HCT116 (cell line): ENCODE measurements at regions not wholly inside any gene's neighbourhood (a gene's known extent, or its start where the extent isn't known, plus 50 kb on each side); places are given as distances from the start of the nearest gene placed in this dataset.

Source experiments
- ATAC-seq: fragments of 200-7000 bp; cut with Tn5 transposase; 2 replicates; pipeline ENCODE4 v1.9.1; 2020; ENCODE audit warnings: mild to moderate bottlenecking, moderate library complexity
- BruUV-seq: library from RNA; stranded (reverse); fragments of 400-500 nt; replicated peaks from 2 replicates; lab custom pipeline; 2021; lab: Mats Ljungman, UMichigan
- CTCF ChIA-PET: fragments of 300-600 bp; sonication (Branson Sonifier 250); formaldehyde crosslinking; loops from one replicate; lab custom pipeline; 2021; ENCODE audit warnings: antibody characterized with exemption; lab: Charles Lee
- POLR2A ChIA-PET: fragments of 300-600, 350-600 bp; sonication (Branson Sonifier 250); formaldehyde crosslinking; loops from one replicate; lab custom pipeline; 2021; ENCODE audit warnings: antibody characterized with exemption; lab: Charles Lee
- RAD21 ChIA-PET, 2 experiments: fragments of 300-600 bp; sonication (Branson Sonifier 250); formaldehyde crosslinking; loops; one replicate each; lab custom pipeline; 2023; ENCODE audit warnings: low total read pairs in 2 of 2; ENCODE audit not compliant: uncharacterized antibody in 2 of 2, unreplicated experiment in 2 of 2, low non-redundant PET in 1 of 2; lab: Charles Lee
- DNase-seq: peaks from one replicate; pipeline ENCODE4 v3.0.0-alpha.2; 2010; ENCODE audit warnings: low read depth, low spot score
- H2AFZ ChIP-seq: fragments of 200-600 bp; shearing (Covaris generic), sonication (generic); 2 replicates; pipeline ENCODE4 v1.6.1; 2017; ENCODE audit warnings: low read depth, mixed run types, mixed read lengths, antibody characterized with exemption, low read length; ENCODE audit not compliant: poor library complexity, severe bottlenecking
- H3K27ac ChIP-seq: 2 replicates; pipeline ENCODE4 v1.5.1; 2012; ENCODE audit warnings: low read depth, low read length
- H3K27me3 ChIP-seq: fragments of 200-600 bp; sonication (generic); 2 replicates; pipeline ENCODE4 v1.6.1; 2016; ENCODE audit warnings: mixed run types, low read length, mixed read lengths; ENCODE audit not compliant: insufficient read depth
- H3K36me3 ChIP-seq, 2 experiments: fragments of 200-500 bp in 1 of 2; fragments of 200-600 bp in 1 of 2; sonication (Bioruptor generic) in 1 of 2; sonication (generic) in 1 of 2; 2 replicates each; pipeline versions ENCODE4 v1.5.1 to v1.6.1; 2014 to 2016; ENCODE audit warnings: low read length in 2 of 2, inconsistent platforms in 1 of 2, mixed read lengths in 1 of 2, mixed run types in 1 of 2; ENCODE audit not compliant: insufficient read depth in 2 of 2, control insufficient read depth in 1 of 2
- H3K4me1 ChIP-seq, 2 experiments: fragments of 200-600 bp in 1 of 2; sonication (generic) in 1 of 2; 2 replicates each; pipeline versions ENCODE4 v1.5.1 to v1.6.1; 2012 to 2017; ENCODE audit warnings: low read length in 2 of 2, inconsistent platforms in 1 of 2, mild to moderate bottlenecking in 1 of 2, mixed read lengths in 1 of 2, mixed run types in 1 of 2, moderate library complexity in 1 of 2; ENCODE audit not compliant: insufficient read depth in 2 of 2, control insufficient read depth in 1 of 2
- H3K4me2 ChIP-seq: fragments of 200-600 bp; sonication (generic); 2 replicates; pipeline ENCODE4 v1.6.1; 2017; ENCODE audit warnings: mixed run types, low read length, mixed read lengths
- H3K4me3 ChIP-seq, 2 experiments: fragments of 200-600 bp in 1 of 2; sonication (generic) in 1 of 2; replicated peaks in 1 of 2; 2 replicates each; pipeline ENCODE4 v1.5.1; 2011 to 2016; ENCODE audit warnings: low read length in 2 of 2, control low read depth in 1 of 2, low read depth in 1 of 2, mild to moderate bottlenecking in 1 of 2, mixed read lengths in 1 of 2, mixed run types in 1 of 2
- H3K79me2 ChIP-seq: fragments of 200-600 bp; sonication (generic); 2 replicates; pipeline ENCODE4 v1.6.1; 2017; ENCODE audit warnings: mild to moderate bottlenecking, mixed run types, low read length, moderate library complexity, mixed read lengths; ENCODE audit not compliant: insufficient read depth
- H3K9ac ChIP-seq: fragments of 200-600 bp; sonication (generic); 2 replicates; pipeline ENCODE4 v1.6.1; 2016; ENCODE audit warnings: low read length, mixed read lengths
- H3K9me2 ChIP-seq: fragments of 200-600 bp; sonication (generic), shearing (Covaris generic); 2 replicates; pipeline ENCODE4 v1.6.1; 2017; ENCODE audit warnings: mixed run types, mild to moderate bottlenecking, moderate library complexity; ENCODE audit not compliant: insufficient read depth
- H3K9me3 ChIP-seq, 2 experiments: fragments of 200-500 bp in 1 of 2; fragments of 200-600 bp in 1 of 2; sonication (Bioruptor generic) in 1 of 2; sonication (generic) in 1 of 2; 2 replicates each; pipeline ENCODE4 v1.6.1; 2014 to 2017; ENCODE audit warnings: low read length in 2 of 2, mixed read lengths in 2 of 2, inconsistent platforms in 1 of 2, low read depth in 1 of 2, mild to moderate bottlenecking in 1 of 2, mixed run types in 1 of 2, moderate library complexity in 1 of 2; ENCODE audit not compliant: control insufficient read depth in 1 of 2, insufficient read depth in 1 of 2
- H4K20me1 ChIP-seq: fragments of 200-600 bp; sonication (generic), shearing (Covaris generic); 2 replicates; pipeline ENCODE4 v1.6.1; 2017; ENCODE audit warnings: mixed run types, mild to moderate bottlenecking, moderate library complexity; ENCODE audit not compliant: insufficient read depth
- EGR1 ChIP-seq: IDR thresholded peaks from 2 replicates; pipeline ENCODE4 v1.6.1; 2012; ENCODE audit warnings: low read depth
- ELF1 ChIP-seq: IDR thresholded peaks from 2 replicates; pipeline ENCODE4 v1.6.1; 2012; ENCODE audit warnings: low read depth, borderline replicate concordance
- JUND ChIP-seq: IDR thresholded peaks from 2 replicates; pipeline ENCODE4 v1.6.1; 2012
- SRF ChIP-seq: IDR thresholded peaks from 2 replicates; pipeline ENCODE4 v1.6.1; 2012; ENCODE audit warnings: low read depth
- ZFX ChIP-seq: fragments of 450-650 bp; IDR thresholded peaks from 2 replicates; pipeline ENCODE4 v1.6.1; 2017
- intact Hi-C: fragments of 100-400 bp; cut with micrococcal nuclease; formaldehyde crosslinking; loops from 2 replicates; pipeline ENCODE4 v1.10.0; 2022
- TF ChIP-seq, protein P1 (sequence below): IDR thresholded peaks from 2 replicates; pipeline ENCODE4 v1.6.1; 2012; ENCODE audit warnings: low read depth
- TF ChIP-seq, protein P2 (sequence below): IDR thresholded peaks from 2 replicates; pipeline ENCODE4 v1.6.1; 2012
- TF ChIP-seq, protein P3 (sequence below): IDR thresholded peaks from 2 replicates; pipeline ENCODE4 v1.6.1; 2012

DNA sequence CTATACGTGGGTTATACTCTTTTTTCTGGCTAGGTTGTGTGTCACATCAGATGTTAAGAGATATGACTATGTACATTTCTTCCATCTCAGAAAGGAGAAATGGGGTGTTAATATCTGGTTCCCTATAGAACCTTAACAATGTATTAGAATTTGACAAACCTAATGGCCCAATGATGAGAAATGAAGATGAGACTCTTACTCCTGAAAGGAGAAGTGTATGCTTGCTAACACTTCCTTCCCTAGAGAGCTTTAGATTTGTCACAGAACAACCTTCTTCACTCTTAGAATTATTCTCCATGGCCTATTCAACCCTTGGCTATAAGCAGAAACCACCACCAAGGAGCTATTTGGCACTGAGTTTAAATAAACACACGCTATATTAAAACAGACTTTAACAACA, 839.6 kb downstream of the GALC start:
- H2AFZ ChIP-seq: no peak overlapping the region
- H3K4me3 ChIP-seq: no peak overlapping the region
- H4K20me1 ChIP-seq: no peaks in the 10 kb centered on the region
- no peak for DNase-seq
- H3K79me2 ChIP-seq: no peaks in the 10 kb centered on the region
- H3K9ac ChIP-seq: no peak overlapping the region
- H3K36me3 ChIP-seq: no peaks in the 10 kb centered on the region
- POLR2A ChIA-PET: no interaction called here
- RAD21 ChIA-PET: no interaction called here
- no TSS peak for BruUV-seq
- CTCF ChIA-PET: no interaction called here
- TF ChIP-seq, protein P1, sequence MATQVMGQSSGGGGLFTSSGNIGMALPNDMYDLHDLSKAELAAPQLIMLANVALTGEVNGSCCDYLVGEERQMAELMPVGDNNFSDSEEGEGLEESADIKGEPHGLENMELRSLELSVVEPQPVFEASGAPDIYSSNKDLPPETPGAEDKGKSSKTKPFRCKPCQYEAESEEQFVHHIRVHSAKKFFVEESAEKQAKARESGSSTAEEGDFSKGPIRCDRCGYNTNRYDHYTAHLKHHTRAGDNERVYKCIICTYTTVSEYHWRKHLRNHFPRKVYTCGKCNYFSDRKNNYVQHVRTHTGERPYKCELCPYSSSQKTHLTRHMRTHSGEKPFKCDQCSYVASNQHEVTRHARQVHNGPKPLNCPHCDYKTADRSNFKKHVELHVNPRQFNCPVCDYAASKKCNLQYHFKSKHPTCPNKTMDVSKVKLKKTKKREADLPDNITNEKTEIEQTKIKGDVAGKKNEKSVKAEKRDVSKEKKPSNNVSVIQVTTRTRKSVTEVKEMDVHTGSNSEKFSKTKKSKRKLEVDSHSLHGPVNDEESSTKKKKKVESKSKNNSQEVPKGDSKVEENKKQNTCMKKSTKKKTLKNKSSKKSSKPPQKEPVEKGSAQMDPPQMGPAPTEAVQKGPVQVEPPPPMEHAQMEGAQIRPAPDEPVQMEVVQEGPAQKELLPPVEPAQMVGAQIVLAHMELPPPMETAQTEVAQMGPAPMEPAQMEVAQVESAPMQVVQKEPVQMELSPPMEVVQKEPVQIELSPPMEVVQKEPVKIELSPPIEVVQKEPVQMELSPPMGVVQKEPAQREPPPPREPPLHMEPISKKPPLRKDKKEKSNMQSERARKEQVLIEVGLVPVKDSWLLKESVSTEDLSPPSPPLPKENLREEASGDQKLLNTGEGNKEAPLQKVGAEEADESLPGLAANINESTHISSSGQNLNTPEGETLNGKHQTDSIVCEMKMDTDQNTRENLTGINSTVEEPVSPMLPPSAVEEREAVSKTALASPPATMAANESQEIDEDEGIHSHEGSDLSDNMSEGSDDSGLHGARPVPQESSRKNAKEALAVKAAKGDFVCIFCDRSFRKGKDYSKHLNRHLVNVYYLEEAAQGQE: no peak
- no peaks in the 10 kb centered on the region for H3K9me2 ChIP-seq
- H3K4me1 ChIP-seq: no peaks in the 10 kb centered on the region
- no peak for ATAC-seq
- H3K27me3 ChIP-seq: no peaks in the 10 kb centered on the region
- H3K27ac ChIP-seq: no peak overlapping the region
- H3K4me2 ChIP-seq: no peak overlapping the region
- peaks cover 0 to 18% of the 10 kb centered on the region in 2 experiments; a peak in 2 of 4 replicates for H3K9me3 ChIP-seq
- intact Hi-C loops: no loop called here

DNA sequence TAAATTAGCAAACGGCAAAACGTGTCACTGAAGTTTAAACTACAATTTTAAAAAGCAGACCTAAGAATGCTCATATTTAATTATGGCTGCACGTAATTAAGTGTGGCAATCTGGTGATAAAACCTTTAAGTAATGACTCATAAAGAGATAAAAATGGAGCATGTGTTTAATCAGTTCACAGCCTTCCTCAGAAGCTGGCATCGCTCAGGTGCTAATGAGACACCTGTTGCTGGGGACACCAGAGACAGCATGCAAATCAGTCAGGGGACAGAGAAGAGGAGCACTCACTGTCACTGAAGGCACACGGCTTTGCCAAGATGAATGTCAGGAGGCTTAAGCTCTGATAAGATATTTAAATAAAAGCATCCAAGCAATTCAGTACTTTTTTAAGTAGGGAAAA, 840.3 kb downstream of the GALC start:
- DNase-seq (no peak), ATAC-seq (no peak)
- peaks cover 0 to 18% of the 10 kb centered on the region in 2 experiments; a peak in 2 of 4 replicates for H3K9me3 ChIP-seq
- no peak overlapping the region for H3K4me2 ChIP-seq
- no peak overlapping the region for H2AFZ ChIP-seq
- no peaks in the 10 kb centered on the region for H4K20me1 ChIP-seq
- H3K4me1 ChIP-seq: no peaks in the 10 kb centered on the region
- H3K9ac ChIP-seq: no peak overlapping the region
- H3K27me3 ChIP-seq: no peaks in the 10 kb centered on the region
- RAD21 ChIA-PET: no interaction called here
- H3K27ac ChIP-seq: no peak overlapping the region
- H3K79me2 ChIP-seq: no peaks in the 10 kb centered on the region
- CTCF ChIA-PET: no interaction called here
- no peaks in the 10 kb centered on the region for H3K36me3 ChIP-seq
- TF ChIP-seq ELF1 (no peak), SRF (no peak), EGR1 (no peak), ZFX (no peak), JUND (no peak)
- TF ChIP-seq, protein P2, sequence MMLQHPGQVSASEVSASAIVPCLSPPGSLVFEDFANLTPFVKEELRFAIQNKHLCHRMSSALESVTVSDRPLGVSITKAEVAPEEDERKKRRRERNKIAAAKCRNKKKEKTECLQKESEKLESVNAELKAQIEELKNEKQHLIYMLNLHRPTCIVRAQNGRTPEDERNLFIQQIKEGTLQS: no peak
- TF ChIP-seq, protein P3, sequence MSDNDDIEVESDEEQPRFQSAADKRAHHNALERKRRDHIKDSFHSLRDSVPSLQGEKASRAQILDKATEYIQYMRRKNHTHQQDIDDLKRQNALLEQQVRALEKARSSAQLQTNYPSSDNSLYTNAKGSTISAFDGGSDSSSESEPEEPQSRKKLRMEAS: no peak
- no peaks in the 10 kb centered on the region for H3K9me2 ChIP-seq
- POLR2A ChIA-PET: no interaction called here
- BruUV-seq: no TSS peak
- H3K4me3 ChIP-seq: no peak overlapping the region
- intact Hi-C loops: no loop called here
